CD4-positive, CD25-positive, alpha-beta regulatory T cell (primary cell): ENCODE measurements at regions not wholly inside any gene's neighbourhood (a gene's known extent, or its start where the extent isn't known, plus 50 kb on each side); places are given as distances from the start of the nearest gene placed in this dataset.

Experiments
- ATAC-seq, 2 donors: fragments of 150-1000 bp; cut with Tn5 transposase; one replicate each; pipeline ENCODE4 v1.10.0; 2021; ENCODE audit warnings: low read depth in 2 of 2, moderate number of reproducible peaks in 2 of 2, moderate library complexity in 1 of 2
- DNase-seq, 3 donors: peaks; one replicate each; pipeline versions ENCODE4 v3.0.0 to v3.0.0-alpha.2; 2012 to 2022; ENCODE audit warnings: mixed read lengths in 1 of 3
- H3K27ac ChIP-seq: one replicate; pipeline ENCODE4 v1.7.0; 2013; ENCODE audit warnings: mild to moderate bottlenecking, low read length; ENCODE audit not compliant: insufficient read depth, poor library complexity, severe bottlenecking
- H3K27me3 ChIP-seq: one replicate; pipeline ENCODE4 v1.7.0; 2013; ENCODE audit warnings: low read length; ENCODE audit not compliant: control insufficient read depth, insufficient read depth
- H3K36me3 ChIP-seq: one replicate; pipeline ENCODE4 v1.7.0; 2013; ENCODE audit warnings: mild to moderate bottlenecking, low read length, moderate library complexity; ENCODE audit not compliant: control insufficient read depth, insufficient read depth
- H3K4me1 ChIP-seq: 2 replicates; pipeline ENCODE4 v1.7.0; 2013; ENCODE audit warnings: mild to moderate bottlenecking, low read length; ENCODE audit not compliant: insufficient read depth, control insufficient read depth, poor library complexity, severe bottlenecking
- H3K4me3 ChIP-seq: one replicate; pipeline ENCODE4 v1.7.0; 2013; ENCODE audit warnings: low read depth, mild to moderate bottlenecking, low read length, moderate library complexity
- H3K9me3 ChIP-seq, 2 experiments: 1 replicate in 1 of 2; 2 replicates in 1 of 2; pipeline ENCODE4 v1.7.0; 2013; ENCODE audit warnings: low read length in 2 of 2, mild to moderate bottlenecking in 1 of 2, moderate library complexity in 1 of 2; ENCODE audit not compliant: control insufficient read depth in 2 of 2
- H3K27ac Mint-ChIP-seq, 3 donors: one replicate each; pipeline ENCODE4 v1.8.0; 2020 to 2022; ENCODE audit warnings: mild to moderate bottlenecking in 3 of 3, mixed read lengths in 3 of 3, moderate library complexity in 2 of 3
- H3K27me3 Mint-ChIP-seq: one replicate; pipeline ENCODE4 v1.8.0; 2022; ENCODE audit warnings: mild to moderate bottlenecking, mixed read lengths
- H3K36me3 Mint-ChIP-seq: one replicate; pipeline ENCODE4 v1.8.0; 2020; ENCODE audit warnings: mixed read lengths
- H3K4me1 Mint-ChIP-seq, 4 donors: one replicate each; pipeline ENCODE4 v1.8.0; 2020 to 2022; ENCODE audit warnings: mixed read lengths in 4 of 4, mild to moderate bottlenecking in 1 of 4
- H3K4me3 Mint-ChIP-seq, 4 donors: one replicate each; pipeline ENCODE4 v1.8.0; 2020 to 2022; ENCODE audit warnings: mild to moderate bottlenecking in 4 of 4, mixed read lengths in 4 of 4, moderate library complexity in 3 of 4
- H3K9me3 Mint-ChIP-seq, 7 donors: one replicate each; pipeline ENCODE4 v1.8.0; 2020 to 2022; ENCODE audit warnings: mixed read lengths in 7 of 7, mild to moderate bottlenecking in 3 of 7, moderate library complexity in 2 of 7

GRCh38 chr5:116747881-116748280 is 173.3 kb upstream of the SEMA6A start:
- H3K9me3 ChIP-seq, result no peaks in the 10 kb centered on the region
- H3K4me3 ChIP-seq, result no peak overlapping the region
- no peak overlapping the region for H3K27ac ChIP-seq
- Mint-ChIP-seq H3K4me3 (no peak overlapping the region), H3K4me1 (no peaks in the 10 kb centered on the region), H3K27me3 (no peaks in the 10 kb centered on the region), H3K27ac (no peak overlapping the region), H3K9me3 (peaks cover 0 to 7% (median 3%) of the 10 kb centered on the region in 7 donors), H3K36me3 (no peaks in the 10 kb centered on the region)
- ATAC-seq (no peak), DNase-seq (no peak)
- H3K36me3 ChIP-seq, result no peaks in the 10 kb centered on the region
- no peaks in the 10 kb centered on the region for H3K4me1 ChIP-seq
- no peaks in the 10 kb centered on the region for H3K27me3 ChIP-seq

GRCh38 chr5:116746668-116747067 is 172.0 kb upstream of the SEMA6A start:
- Mint-ChIP-seq H3K4me3 (no peak overlapping the region), H3K27me3 (no peaks in the 10 kb centered on the region), H3K9me3 (peaks cover 1 to 7% (median 3%) of the 10 kb centered on the region in 7 donors), H3K36me3 (no peaks in the 10 kb centered on the region), H3K27ac (no peak overlapping the region), H3K4me1 (no peaks in the 10 kb centered on the region)
- Histone ChIP-seq H3K27ac (no peak overlapping the region), H3K9me3 (no peaks in the 10 kb centered on the region), H3K36me3 (no peaks in the 10 kb centered on the region), H3K4me1 (no peaks in the 10 kb centered on the region), H3K4me3 (no peak overlapping the region), H3K27me3 (no peaks in the 10 kb centered on the region)
- DNase-seq (no peak), ATAC-seq (no peak)

GRCh38 chr5:116740771-116741170 is 166.1 kb upstream of the SEMA6A start:
- no peaks in the 10 kb centered on the region for H3K4me1 ChIP-seq
- H3K36me3 ChIP-seq, result no peaks in the 10 kb centered on the region
- no peaks in the 10 kb centered on the region for H3K9me3 ChIP-seq
- Mint-ChIP-seq H3K4me3 (no peak overlapping the region), H3K27me3 (peaks cover 4% of the 10 kb centered on the region), H3K4me1 (no peaks in the 10 kb centered on the region), H3K9me3 (peaks cover 3 to 7% (median 5%) of the 10 kb centered on the region in 7 donors), H3K36me3 (no peaks in the 10 kb centered on the region), H3K27ac (no peak overlapping the region)
- ATAC-seq, result no peak
- H3K4me3 ChIP-seq, result no peak overlapping the region
- no peak for DNase-seq
- H3K27me3 ChIP-seq, result no peaks in the 10 kb centered on the region
- no peak overlapping the region for H3K27ac ChIP-seq

- Histone ChIP-seq H3K27ac (no peak overlapping the region), H3K36me3 (no peaks in the 10 kb centered on the region), H3K4me1 (no peaks in the 10 kb centered on the region), H3K9me3 (no peaks in the 10 kb centered on the region), H3K4me3 (no peak overlapping the region), H3K27me3 (no peaks in the 10 kb centered on the region)
- Mint-ChIP-seq H3K4me3 (no peak overlapping the region), H3K4me1 (no peaks in the 10 kb centered on the region), H3K9me3 (peaks cover 2 to 7% (median 4%) of the 10 kb centered on the region in 7 donors), H3K27me3 (peaks cover 4% of the 10 kb centered on the region), H3K36me3 (no peaks in the 10 kb centered on the region), H3K27ac (no peak overlapping the region)
- ATAC-seq (no peak), DNase-seq (no peak)
Observed at GRCh38 chr5:116739571-116739970, 164.9 kb upstream of the SEMA6A start.

GRCh38 chr5:116738615-116739261 is 164.1 kb upstream of the SEMA6A start:
- H3K4me1 ChIP-seq, result no peaks in the 10 kb centered on the region
- H3K4me3 ChIP-seq, result no peak overlapping the region
- no peak overlapping the region for H3K4me3 Mint-ChIP-seq

GRCh38 chr5:116738239-116738614 is 163.6 kb upstream of the SEMA6A start:
- DNase-seq (no peak), ATAC-seq (no peak)
- no peaks in the 10 kb centered on the region for H3K4me1 ChIP-seq
- no peaks in the 10 kb centered on the region for H3K36me3 ChIP-seq
- no peaks in the 10 kb centered on the region for H3K27me3 ChIP-seq
- H3K4me3 Mint-ChIP-seq, result no peak overlapping the region
- no peak overlapping the region for H3K27ac Mint-ChIP-seq
- no peaks in the 10 kb centered on the region for H3K36me3 Mint-ChIP-seq
- H3K4me3 ChIP-seq, result no peak overlapping the region
- H3K27me3 Mint-ChIP-seq, result peaks cover 4% of the 10 kb centered on the region
- H3K9me3 Mint-ChIP-seq, result peaks cover 0 to 4% (median 0%) of the 10 kb centered on the region in 7 donors
- H3K27ac ChIP-seq, result no peak overlapping the region
- no peaks in the 10 kb centered on the region for H3K4me1 Mint-ChIP-seq
- H3K9me3 ChIP-seq, result no peaks in the 10 kb centered on the region

More at GRCh38 chr5:116738615-116739261, 164.1 kb upstream of the SEMA6A start:
- Histone ChIP-seq H3K9me3 (no peaks in the 10 kb centered on the region), H3K27me3 (no peaks in the 10 kb centered on the region), H3K27ac (no peak overlapping the region), H3K36me3 (no peaks in the 10 kb centered on the region)
- H3K36me3 Mint-ChIP-seq, result no peaks in the 10 kb centered on the region
- H3K9me3 Mint-ChIP-seq, result peaks cover under 1 to 4% (median 3%) of the 10 kb centered on the region in 7 donors
- no peaks in the 10 kb centered on the region for H3K4me1 Mint-ChIP-seq
- DNase-seq (no peak), ATAC-seq (no peak)
- peaks cover 4% of the 10 kb centered on the region for H3K27me3 Mint-ChIP-seq
- no peak overlapping the region for H3K27ac Mint-ChIP-seq

GRCh38 chr5:116736671-116737070 is 162.0 kb upstream of the SEMA6A start:
- Mint-ChIP-seq H3K36me3 (no peaks in the 10 kb centered on the region), H3K4me1 (no peaks in the 10 kb centered on the region), H3K9me3 (peaks cover 0 to 3% (median 0%) of the 10 kb centered on the region in 7 donors), H3K27ac (no peak overlapping the region), H3K4me3 (no peak overlapping the region), H3K27me3 (peaks cover 4% of the 10 kb centered on the region)
- Histone ChIP-seq H3K4me3 (no peak overlapping the region), H3K9me3 (no peaks in the 10 kb centered on the region), H3K36me3 (no peaks in the 10 kb centered on the region), H3K27me3 (no peaks in the 10 kb centered on the region), H3K4me1 (no peaks in the 10 kb centered on the region), H3K27ac (no peak overlapping the region)
- ATAC-seq (no peak), DNase-seq (no peak)
